Testis (tissue), 2 donors: ENCODE measurements at regions not wholly inside any gene's neighbourhood (a gene's known extent, or its start where the extent isn't known, plus 50 kb on each side); places are given as distances from the start of the nearest gene placed in this dataset.
"Not testable (repeated sequence)": the region's sequence is repeated elsewhere in the genome, so short reads cannot be mapped to it uniquely, and the experiment has no call there.

Experiments used
- DNase-seq: peaks from one replicate; pipeline ENCODE4 v3.0.0-alpha.2; 2019
- H3K27ac ChIP-seq, 2 donors: fragments of 200-600 bp; sonication (generic); one replicate each; pipeline ENCODE4 v1.5.1; 2019
- H3K27me3 ChIP-seq: fragments of 200-600 bp; sonication (generic); one replicate; pipeline ENCODE4 v1.5.1; 2019
- H3K36me3 ChIP-seq: fragments of 200-600 bp; sonication (generic); one replicate; pipeline ENCODE4 v1.5.1; 2017; ENCODE audit warnings: low read depth; ENCODE audit errors: missing control alignments
- H3K4me1 ChIP-seq: fragments of 200-600 bp; sonication (generic); one replicate; pipeline ENCODE4 v1.5.1; 2019
- H3K4me3 ChIP-seq, 2 donors: fragments of 200-600 bp; sonication (generic); one replicate each; pipeline ENCODE4 v1.5.1; 2017 to 2019
- H3K9me3 ChIP-seq: fragments of 200-600 bp; sonication (generic); one replicate; pipeline ENCODE4 v1.5.1; 2017
- POLR2A ChIP-seq: fragments of 450-650 bp; IDR thresholded peaks from one replicate; pipeline ENCODE4 v1.6.1; 2017; ENCODE audit warnings: antibody characterized with exemption, mild to moderate bottlenecking, moderate library complexity
- WGBS, 2 donors: methylation state at CpG; one replicate each; pipeline ENCODE4 v1.1.5; 2018; 5-methylcytosine and 5-hydroxymethylcytosine counted together
- intact Hi-C: fragments of 100-400 bp; cut with DNase I; formaldehyde crosslinking; loops from one replicate; pipeline ENCODE4 v1.15.1; 2023; ENCODE audit warnings: low total_unique reads
- TF ChIP-seq, protein P1 (sequence below), 3 experiments: fragments of 450-650 bp in 2 of 3; fragments of 200-600 bp in 1 of 3; sonication (generic) in 1 of 3; IDR thresholded peaks; one replicate each; pipeline ENCODE4 v1.5.1; 2016 to 2019; ENCODE audit warnings: antibody characterized with exemption in 3 of 3, mild to moderate bottlenecking in 2 of 3, moderate library complexity in 1 of 3

DNA sequence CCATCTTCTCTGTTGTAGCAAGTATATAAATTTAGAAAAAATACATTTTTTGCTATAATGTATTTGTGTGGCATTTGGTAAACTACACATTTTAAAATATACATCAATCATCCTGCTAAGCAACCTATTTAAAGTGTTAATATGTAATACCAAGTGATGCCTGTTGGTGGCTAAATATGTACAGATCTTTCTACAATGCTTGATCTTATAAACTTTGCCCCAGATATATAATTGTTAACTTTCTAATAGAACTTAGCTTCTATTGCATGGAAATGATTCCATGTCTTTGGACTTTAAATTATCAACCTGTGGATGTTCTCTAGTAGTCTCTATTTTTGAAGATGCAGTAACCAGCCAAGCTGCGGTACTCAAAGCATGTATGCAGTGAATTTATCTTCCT lies 1260.4 kb upstream of the RAG2 start:
- intact Hi-C loops = no loop called here
- WGBS, 2 donors = 93 to 95% methylated on average over 1 of the region's 1 CpG
- no peak overlapping the region for H3K27ac ChIP-seq

DNA sequence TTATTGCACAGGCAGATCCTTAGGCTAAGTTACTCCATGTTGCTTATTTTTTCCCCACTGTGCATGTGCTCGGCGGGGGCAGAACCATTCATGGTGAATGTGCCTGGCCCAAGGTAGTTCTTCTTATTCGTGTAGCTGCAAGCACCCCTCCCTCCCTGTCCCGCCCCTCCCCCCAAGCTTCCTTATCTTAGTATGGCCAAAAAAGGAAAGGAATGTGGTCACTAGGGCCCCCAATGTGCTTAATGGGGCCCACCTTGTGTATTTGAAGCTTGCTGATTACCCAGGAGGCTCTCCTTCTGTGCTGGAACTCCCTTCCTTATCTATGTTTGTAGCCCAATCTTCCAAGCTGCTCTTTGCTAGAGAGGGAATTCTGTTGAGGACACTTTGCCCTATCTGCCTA lies 1259.7 kb upstream of the RAG2 start:
- H3K4me3 ChIP-seq = no peak overlapping the region
- TF ChIP-seq POLR2A = no peak
- TF ChIP-seq, protein P1, sequence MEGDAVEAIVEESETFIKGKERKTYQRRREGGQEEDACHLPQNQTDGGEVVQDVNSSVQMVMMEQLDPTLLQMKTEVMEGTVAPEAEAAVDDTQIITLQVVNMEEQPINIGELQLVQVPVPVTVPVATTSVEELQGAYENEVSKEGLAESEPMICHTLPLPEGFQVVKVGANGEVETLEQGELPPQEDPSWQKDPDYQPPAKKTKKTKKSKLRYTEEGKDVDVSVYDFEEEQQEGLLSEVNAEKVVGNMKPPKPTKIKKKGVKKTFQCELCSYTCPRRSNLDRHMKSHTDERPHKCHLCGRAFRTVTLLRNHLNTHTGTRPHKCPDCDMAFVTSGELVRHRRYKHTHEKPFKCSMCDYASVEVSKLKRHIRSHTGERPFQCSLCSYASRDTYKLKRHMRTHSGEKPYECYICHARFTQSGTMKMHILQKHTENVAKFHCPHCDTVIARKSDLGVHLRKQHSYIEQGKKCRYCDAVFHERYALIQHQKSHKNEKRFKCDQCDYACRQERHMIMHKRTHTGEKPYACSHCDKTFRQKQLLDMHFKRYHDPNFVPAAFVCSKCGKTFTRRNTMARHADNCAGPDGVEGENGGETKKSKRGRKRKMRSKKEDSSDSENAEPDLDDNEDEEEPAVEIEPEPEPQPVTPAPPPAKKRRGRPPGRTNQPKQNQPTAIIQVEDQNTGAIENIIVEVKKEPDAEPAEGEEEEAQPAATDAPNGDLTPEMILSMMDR (IDR thresholded peaks at IDR 0.05) = no peak
- H3K36me3 ChIP-seq = no peaks in the 10 kb centered on the region
- H3K27ac ChIP-seq = no peak overlapping the region
- 58 to 84% methylated on average over 4 of the region's 4 CpGs for WGBS, 2 donors
- no peak for DNase-seq
- intact Hi-C loops = no loop called here
- H3K4me1 ChIP-seq = no peaks in the 10 kb centered on the region
- H3K27me3 ChIP-seq = no peaks in the 10 kb centered on the region
- H3K9me3 ChIP-seq = no peaks in the 10 kb centered on the region

More for the DNA sequence above, 1260.4 kb upstream of the RAG2 start:
- Histone ChIP-seq H3K36me3 (no peaks in the 10 kb centered on the region), H3K4me3 (no peak overlapping the region), H3K4me1 (no peaks in the 10 kb centered on the region), H3K9me3 (no peaks in the 10 kb centered on the region), H3K27me3 (no peaks in the 10 kb centered on the region)
- no peak for DNase-seq
- TF ChIP-seq, protein P1 (IDR thresholded peaks at IDR 0.05) = peak in 1 of 3 experiments; percentile 46
- TF ChIP-seq POLR2A = no peak

DNA sequence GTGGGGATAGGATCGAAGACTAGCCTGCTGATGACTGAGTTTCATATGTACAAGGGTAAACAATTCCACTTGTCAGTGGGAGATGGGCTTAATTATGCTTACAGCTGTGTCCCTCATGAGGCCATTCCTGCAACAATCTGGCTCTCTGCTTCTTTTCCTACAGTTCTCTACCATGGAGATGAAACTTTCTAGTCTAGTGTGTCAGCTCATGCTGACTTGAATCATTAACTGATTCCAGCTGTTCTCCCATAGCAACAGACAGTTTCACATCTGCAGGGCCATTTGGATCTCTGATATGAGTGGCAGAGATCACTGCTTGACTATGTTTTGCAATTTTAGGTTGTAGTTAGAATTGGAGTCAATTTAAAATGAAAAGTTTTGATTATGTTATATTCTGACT lies 1251.7 kb upstream of the RAG2 start:
- Histone ChIP-seq H3K9me3 (no peaks in the 10 kb centered on the region), H3K4me1 (no peaks in the 10 kb centered on the region), H3K36me3 (no peaks in the 10 kb centered on the region), H3K4me3 (no peak overlapping the region), H3K27me3 (no peaks in the 10 kb centered on the region), H3K27ac (no peak overlapping the region)
- no peak for TF ChIP-seq POLR2A
- TF ChIP-seq, protein P1 (IDR thresholded peaks at IDR 0.05) = no peak
- DNase-seq = no peak
- 58 to 68% methylated on average over 1 of the region's 1 CpG for WGBS, 2 donors
- intact Hi-C loops = no loop called here

DNA sequence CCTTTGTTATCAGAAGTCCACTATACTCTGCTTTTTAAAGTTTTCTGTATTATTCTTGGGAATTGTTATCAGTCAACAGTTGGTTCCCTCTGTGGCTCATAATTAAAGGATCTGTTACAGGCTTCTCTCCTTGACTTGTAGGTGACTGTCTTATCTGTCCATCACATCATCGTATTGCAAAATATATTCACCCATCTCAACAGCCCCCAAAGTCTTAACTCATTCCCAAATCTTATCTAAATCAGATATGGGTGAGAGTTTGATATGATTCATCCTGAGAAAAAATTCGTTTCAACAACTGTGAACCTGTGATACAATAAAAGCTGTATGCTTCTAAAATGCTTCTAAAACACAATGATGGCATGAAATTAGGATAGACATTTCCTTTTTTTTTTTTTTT lies 1245.6 kb upstream of the RAG2 start:
- Histone ChIP-seq H3K4me1 (no peaks in the 10 kb centered on the region), H3K27me3 (no peaks in the 10 kb centered on the region), H3K27ac (no peak overlapping the region), H3K36me3 (no peaks in the 10 kb centered on the region), H3K4me3 (no peak overlapping the region), H3K9me3 (no peaks in the 10 kb centered on the region)
- intact Hi-C loops = no loop called here
- 79 to 83% methylated on average over 2 of the region's 2 CpGs for WGBS, 2 donors
- DNase-seq = no peak
- TF ChIP-seq POLR2A = no peak
- TF ChIP-seq, protein P1 (IDR thresholded peaks at IDR 0.05) = no peak

DNA sequence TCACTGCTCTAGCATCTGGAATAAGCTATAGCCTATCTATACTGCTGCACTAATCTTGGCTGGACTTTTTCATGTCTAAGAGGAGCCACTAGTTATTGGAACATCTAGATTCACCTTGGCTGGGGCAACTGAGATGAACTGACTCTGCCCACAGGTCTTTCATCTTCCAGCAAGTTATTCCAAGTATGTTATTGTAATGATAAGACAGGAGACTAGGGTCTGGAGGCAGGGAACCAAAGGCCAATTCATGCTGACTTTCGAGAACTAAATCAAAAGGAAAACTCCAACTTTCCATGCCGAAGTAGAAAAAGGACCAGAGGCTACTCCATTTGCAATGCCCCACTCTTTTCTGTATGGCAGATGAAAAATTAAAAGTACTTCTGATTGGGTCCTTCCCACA lies 1243.0 kb upstream of the RAG2 start:
- WGBS, 2 donors = 54 to 55% methylated on average over 2 of the region's 2 CpGs
- no peak for DNase-seq
- Histone ChIP-seq H3K36me3 (no peaks in the 10 kb centered on the region), H3K27me3 (no peaks in the 10 kb centered on the region), H3K27ac (no peak overlapping the region), H3K4me3 (no peak overlapping the region), H3K9me3 (no peaks in the 10 kb centered on the region), H3K4me1 (no peaks in the 10 kb centered on the region)
- TF ChIP-seq POLR2A = no peak
- TF ChIP-seq, protein P1 (IDR thresholded peaks at IDR 0.05) = no peak
- intact Hi-C loops = no loop called here

DNA sequence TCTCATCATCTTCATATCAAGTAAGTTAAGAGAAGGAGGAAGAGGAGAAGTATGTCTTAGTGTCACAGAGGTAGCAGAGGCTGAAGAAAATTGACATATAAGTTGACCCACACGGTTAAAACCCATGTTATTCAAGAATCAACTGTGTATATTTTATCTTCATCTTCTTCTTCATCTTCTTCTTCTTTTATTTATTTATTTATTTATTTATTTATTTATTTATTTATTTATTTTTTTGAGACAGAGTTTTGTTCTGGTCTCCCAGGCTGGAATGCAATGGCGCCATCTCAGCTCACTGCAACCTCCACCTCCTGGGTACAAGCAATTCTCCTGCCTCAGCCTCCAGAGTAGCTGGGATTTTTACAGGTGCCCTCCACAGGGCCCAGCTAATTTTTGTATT lies 1242.3 kb upstream of the RAG2 start:
- H3K27me3 ChIP-seq, H3K4me1 ChIP-seq, H3K36me3 ChIP-seq, intact Hi-C loops, H3K4me3 ChIP-seq, H3K27ac ChIP-seq, H3K9me3 ChIP-seq, DNase-seq: not testable (repeated sequence)
- 98 to 99% methylated on average over 2 of the region's 2 CpGs for WGBS, 2 donors
